B cell (primary cell): ENCODE measurements at regions not wholly inside any gene's neighbourhood (a gene's known extent, or its start where the extent isn't known, plus 50 kb on each side); places are given as distances from the start of the nearest gene placed in this dataset.

Experiments used
- ATAC-seq: fragments of 200-7000 bp; cut with Tn5 transposase; one replicate; pipeline ENCODE4 v1.10.0; 2021; ENCODE audit warnings: low read depth, mild to moderate bottlenecking, moderate number of reproducible peaks, moderate library complexity
- CTCF ChIA-PET: fragments of 350-600 bp; sonication (Branson Sonifier 250); formaldehyde crosslinking; loops from one replicate; lab custom pipeline; 2021; ENCODE audit warnings: antibody characterized with exemption, inconsistent platforms; lab: Charles Lee
- POLR2A ChIA-PET: fragments of 350-600 bp; sonication (Branson Sonifier 250); formaldehyde crosslinking; loops from one replicate; lab custom pipeline; 2021; ENCODE audit warnings: antibody characterized with exemption; lab: Charles Lee
- DNase-seq: peaks from one replicate; pipeline ENCODE4 v3.0.0; 2013
- H2AFZ ChIP-seq: 2 replicates; pipeline ENCODE4 v1.6.1; 2012; ENCODE audit warnings: mild to moderate bottlenecking, low read depth, low read length; ENCODE audit not compliant: insufficient read depth, poor library complexity, severe bottlenecking
- H3K27ac ChIP-seq, 2 donors: 1 replicate in 1 of 2; 2 replicates in 1 of 2; pipeline ENCODE4 v1.5.1; 2012 to 2013; ENCODE audit warnings: low read length in 2 of 2, mild to moderate bottlenecking in 2 of 2, moderate library complexity in 1 of 2
- H3K27me3 ChIP-seq, 4 experiments: fragments of 200-600 bp in 1 of 4; sonication (generic) in 1 of 4; replicated peaks in 1 of 4; 1 replicate in 2 of 4; 2 replicates in 2 of 4; pipeline versions ENCODE4 v1.6.1 to v1.7.0; 2013 to 2016; ENCODE audit warnings: low read length in 3 of 4, mild to moderate bottlenecking in 2 of 4, mixed read lengths in 1 of 4, moderate library complexity in 1 of 4; ENCODE audit not compliant: insufficient read depth in 4 of 4, control insufficient read depth in 3 of 4; ENCODE audit errors: control extremely low read depth in 1 of 4
- H3K36me3 ChIP-seq, 2 experiments: replicated peaks in 1 of 2; 1 replicate in 1 of 2; 2 replicates in 1 of 2; pipeline versions ENCODE4 v1.6.1 to v1.7.1; 2013; ENCODE audit warnings: low read length in 1 of 2; ENCODE audit not compliant: insufficient read depth in 2 of 2, control insufficient read depth in 1 of 2; ENCODE audit errors: control extremely low read depth in 1 of 2, extremely low read depth in 1 of 2
- H3K4me1 ChIP-seq, 2 donors: fragments of 200-600 bp in 1 of 2; sonication (generic) in 1 of 2; 1 replicate in 1 of 2; 2 replicates in 1 of 2; pipeline versions ENCODE4 v1.5.1 to v1.6.1; 2013 to 2017; ENCODE audit warnings: low read length in 2 of 2; ENCODE audit not compliant: control insufficient read depth in 2 of 2, insufficient read depth in 2 of 2
- H3K4me2 ChIP-seq: replicated peaks from 2 replicates; pipeline ENCODE3; 2012; ENCODE audit warnings: mild to moderate bottlenecking, low read depth, low read length; ENCODE audit not compliant: poor library complexity, severe bottlenecking
- H3K4me3 ChIP-seq, 5 experiments: fragments of 200-600 bp in 1 of 5; sonication (generic) in 1 of 5; 1 replicate in 3 of 5; 2 replicates in 2 of 5; pipeline versions ENCODE4 v1.5.1 to v1.7.0; 2011 to 2016; ENCODE audit warnings: low read length in 4 of 5, mild to moderate bottlenecking in 4 of 5, low read depth in 2 of 5, control low read depth in 1 of 5, moderate library complexity in 1 of 5; ENCODE audit not compliant: insufficient read depth in 1 of 5; ENCODE audit errors: control extremely low read depth in 1 of 5, extremely low read depth in 1 of 5
- H3K79me2 ChIP-seq: fragments of 200-600 bp; sonication (generic); one replicate; pipeline ENCODE4 v1.6.0; 2016; ENCODE audit warnings: low read length; ENCODE audit not compliant: control insufficient read depth, insufficient read depth
- H3K9ac ChIP-seq: fragments of 200-600 bp; sonication (generic); 2 replicates; pipeline ENCODE4 v1.6.1; 2017; ENCODE audit warnings: mild to moderate bottlenecking, low read length, moderate library complexity
- H3K9me3 ChIP-seq, 3 donors: one replicate each; pipeline versions ENCODE4 v1.6.1 to v1.7.1; 2013; ENCODE audit warnings: low read length in 2 of 3; ENCODE audit not compliant: control insufficient read depth in 2 of 3, insufficient read depth in 1 of 3; ENCODE audit errors: control extremely low read depth in 1 of 3
- H4K20me1 ChIP-seq: 2 replicates; pipeline ENCODE4 v1.6.0; 2012; ENCODE audit warnings: mild to moderate bottlenecking, low read length; ENCODE audit not compliant: insufficient read depth, control insufficient read depth, poor library complexity, severe bottlenecking
- H3K27ac Mint-ChIP-seq: one replicate; pipeline ENCODE4 v1.8.0; 2021; ENCODE audit warnings: mixed read lengths
- H3K27me3 Mint-ChIP-seq: one replicate; pipeline ENCODE4 v1.8.0; 2021; ENCODE audit warnings: mixed read lengths
- H3K4me1 Mint-ChIP-seq: one replicate; pipeline ENCODE4 v1.8.0; 2021; ENCODE audit warnings: mixed read lengths
- H3K4me3 Mint-ChIP-seq: one replicate; pipeline ENCODE4 v1.8.0; 2021; ENCODE audit warnings: mixed read lengths
- H3K9me3 Mint-ChIP-seq: one replicate; pipeline ENCODE4 v1.8.0; 2022; ENCODE audit warnings: mixed read lengths; ENCODE audit not compliant: insufficient read depth
- CTCF ChIP-seq: fragments of 200-600 bp; IDR thresholded peaks from one replicate; pipeline ENCODE4 v1.8.0; 2022; ENCODE audit warnings: antibody characterized with exemption, mild to moderate bottlenecking
- EZH2 ChIP-seq: IDR thresholded peaks from 2 replicates; pipeline ENCODE4 v1.6.1; 2012; ENCODE audit warnings: borderline replicate concordance, low read depth, mild to moderate bottlenecking, moderate library complexity, low read length; ENCODE audit not compliant: insufficient read depth, poor library complexity, severe bottlenecking
- WGBS: methylation state at CpG from one replicate; pipeline ENCODE4 v1.1.5; 2013; ENCODE audit warnings: missing lambda C conversion rate; ENCODE audit not compliant: insufficient coverage; 5-methylcytosine and 5-hydroxymethylcytosine counted together
- intact Hi-C: fragments of 100-400 bp; cut with micrococcal nuclease; formaldehyde crosslinking; loops from one replicate; pipeline ENCODE4 v1.10.0; 2022

- Mint-ChIP-seq H3K27me3 (no peaks in the 10 kb centered on the region), H3K27ac (no peak overlapping the region), H3K9me3 (no peaks in the 10 kb centered on the region), H3K4me3 (no peak overlapping the region), H3K4me1 (no peaks in the 10 kb centered on the region)
- intact Hi-C loops = no loop called here
- H2AFZ ChIP-seq = no peak overlapping the region
- no peak overlapping the region for H3K4me3 ChIP-seq
- H3K79me2 ChIP-seq = no peaks in the 10 kb centered on the region
- ATAC-seq (no peak), DNase-seq (no peak)
- no peak overlapping the region for H3K4me2 ChIP-seq
- H4K20me1 ChIP-seq = no peaks in the 10 kb centered on the region
- no peak overlapping the region for H3K9ac ChIP-seq
- ChIA-PET CTCF (no interaction called here), POLR2A (no interaction called here)
- no peaks in the 10 kb centered on the region for H3K4me1 ChIP-seq
- H3K27me3 ChIP-seq = no peaks in the 10 kb centered on the region
- H3K9me3 ChIP-seq = peaks cover 0 to 3% (median 0%) of the 10 kb centered on the region in 3 donors
- TF ChIP-seq EZH2 (no peak), CTCF (no peak)
- H3K27ac ChIP-seq = no peak overlapping the region
- H3K36me3 ChIP-seq = no peaks in the 10 kb centered on the region
Observed at GRCh38 chr3:137199678-137200077, 241.9 kb downstream of the IL20RB start.

GRCh38 chr3:137201066-137201465 lies 243.3 kb downstream of the IL20RB start:
- TF ChIP-seq EZH2 (no peak), CTCF (no peak)
- Histone ChIP-seq H2AFZ (no peak overlapping the region), H3K27ac (no peak overlapping the region), H4K20me1 (no peaks in the 10 kb centered on the region), H3K4me3 (no peak overlapping the region), H3K9ac (no peak overlapping the region), H3K4me2 (no peak overlapping the region), H3K4me1 (no peaks in the 10 kb centered on the region), H3K36me3 (no peaks in the 10 kb centered on the region), H3K27me3 (no peaks in the 10 kb centered on the region), H3K9me3 (peaks cover 0 to 3% (median 0%) of the 10 kb centered on the region in 3 donors), H3K79me2 (no peaks in the 10 kb centered on the region)
- CTCF ChIA-PET = no interaction called here
- Mint-ChIP-seq H3K9me3 (no peaks in the 10 kb centered on the region), H3K4me1 (no peaks in the 10 kb centered on the region), H3K27ac (no peak overlapping the region), H3K27me3 (peaks cover 5% of the 10 kb centered on the region), H3K4me3 (no peak overlapping the region)
- intact Hi-C loops = no loop called here
- DNase-seq = no peak
- no peak for ATAC-seq
- WGBS = no CpG with 5 or more reads among the region's 3 CpGs
- POLR2A ChIA-PET = no interaction called here
